HG03064 (cell line): ENCODE measurements at regions not wholly inside any gene's neighbourhood (a gene's known extent, or its start where the extent isn't known, plus 50 kb on each side); places are given as distances from the start of the nearest gene placed in this dataset.

ENCODE experiments used
- ATAC-seq: cut with Tn5 transposase; IDR thresholded peaks from one replicate; pipeline ENCODE4 v1.9.1; 2021; ENCODE audit warnings: low read depth; ENCODE audit not compliant: unreplicated experiment

GRCh38 chr4:156255230-156256007 lies 301.8 kb upstream of the CTSO start:
- ATAC-seq: no peak

DNA sequence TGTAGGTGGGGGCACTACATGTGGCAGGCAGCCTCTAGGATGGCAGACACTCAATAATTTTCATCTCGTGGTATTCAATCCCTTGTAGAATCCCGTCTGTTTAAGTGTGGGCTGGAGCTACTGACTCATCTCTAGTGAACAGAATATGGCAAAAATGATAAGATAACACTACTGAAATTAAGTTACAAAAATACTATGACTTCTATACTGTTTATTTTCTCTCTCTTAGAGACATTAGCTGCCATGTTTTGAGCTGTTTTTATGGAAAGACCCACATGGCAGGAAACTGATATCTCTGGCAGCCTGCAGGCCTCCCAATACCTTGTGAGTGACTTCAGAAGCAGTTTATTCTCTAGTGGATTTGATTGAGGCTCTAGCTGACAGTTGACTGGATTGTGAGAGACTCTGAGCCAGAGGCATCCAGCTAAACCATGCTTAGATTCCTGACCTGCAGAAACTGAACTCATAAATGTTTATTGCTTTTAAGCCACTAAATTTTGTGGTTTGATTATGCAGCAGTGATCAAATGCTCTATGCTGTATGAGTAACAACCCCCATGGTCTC lies 298.8 kb upstream of the CTSO start:
- ATAC-seq: no peak

GRCh38 chr4:156251373-156252065 lies 297.9 kb upstream of the CTSO start:
- ATAC-seq: no peak

- ATAC-seq: no peak
Measured at GRCh38 chr4:156248917-156249316, 295.3 kb upstream of the CTSO start.

DNA sequence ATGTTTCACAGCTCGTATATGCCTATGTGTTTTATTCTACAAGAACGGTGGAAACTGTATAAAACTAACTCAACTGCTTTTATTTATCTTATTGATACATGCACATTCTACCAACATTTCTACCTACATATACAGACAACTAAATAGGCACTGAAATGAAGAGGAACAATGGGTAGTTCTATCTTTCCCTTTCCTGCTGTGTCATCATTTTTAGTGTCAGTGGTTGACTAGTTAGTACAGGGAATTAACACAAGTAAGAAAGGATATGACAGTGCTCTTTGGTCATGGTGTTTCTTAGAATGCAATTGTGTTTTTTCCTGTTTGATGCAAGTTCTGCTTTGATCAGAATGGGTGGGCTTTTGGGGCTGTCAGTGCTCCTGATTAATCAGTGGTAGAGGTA lies 293.8 kb upstream of the CTSO start:
- ATAC-seq: no peak

DNA sequence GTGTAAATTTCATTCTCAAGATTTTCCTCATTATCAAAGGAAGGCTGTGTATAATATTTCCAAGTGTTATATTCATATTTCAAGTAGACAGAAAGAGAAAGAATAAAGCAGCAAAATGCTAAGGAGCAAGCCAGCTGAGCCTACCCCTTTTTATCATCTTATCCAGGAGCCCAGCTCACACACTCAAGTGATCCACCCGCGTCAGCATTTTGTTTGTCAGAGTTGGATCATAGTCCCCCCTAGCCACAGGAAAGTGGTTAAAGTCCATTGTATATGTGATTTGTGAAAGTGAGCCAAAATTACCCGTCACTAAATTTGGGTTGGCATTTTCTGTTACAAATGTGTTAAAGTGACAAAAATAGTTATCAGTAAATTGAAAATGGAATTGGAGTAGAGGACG lies 289.3 kb upstream of the CTSO start:
- ATAC-seq: no peak

DNA sequence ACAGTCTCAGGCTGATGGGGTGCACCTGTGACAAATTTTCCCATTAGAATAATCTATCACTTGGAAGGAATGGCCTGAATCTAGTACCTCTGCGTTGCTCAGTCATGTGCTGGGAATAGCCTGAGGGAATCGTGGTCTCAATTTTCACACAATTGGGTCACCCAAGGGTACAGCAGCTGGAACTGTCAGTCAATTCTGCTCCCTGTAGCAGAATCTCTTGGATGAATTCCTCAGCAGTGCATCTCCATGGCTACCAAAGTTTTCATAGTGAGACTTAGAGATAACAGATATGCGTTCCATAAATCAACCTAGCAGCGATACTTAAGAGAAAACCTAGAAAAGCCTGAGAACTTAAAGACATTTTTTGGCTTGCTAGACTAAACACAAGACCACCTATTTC lies 288.7 kb upstream of the CTSO start:
- no peak for ATAC-seq

GRCh38 chr4:156241896-156242295 lies 288.2 kb upstream of the CTSO start:
- ATAC-seq: no peak

DNA sequence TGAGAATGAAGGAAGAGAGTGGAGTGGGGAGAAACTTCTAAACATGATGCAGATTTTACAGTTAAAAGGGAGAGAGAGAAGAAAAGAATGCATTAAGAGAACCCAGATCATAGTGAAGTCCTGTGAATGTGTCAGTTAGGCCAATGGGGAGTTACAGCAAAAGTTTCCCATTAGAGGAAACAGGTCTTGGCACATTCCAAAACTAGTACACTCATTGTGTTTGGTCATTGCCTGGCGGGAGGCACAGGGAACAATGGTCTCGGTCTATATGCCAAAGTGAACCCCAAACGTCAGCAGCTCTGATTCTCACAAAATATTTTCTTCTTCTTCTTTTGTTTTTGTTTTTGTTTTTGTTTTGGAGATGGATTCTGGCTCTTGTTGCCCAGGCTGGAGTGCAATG lies 284.5 kb upstream of the CTSO start:
- no peak for ATAC-seq

GRCh38 chr4:156237231-156237630 lies 283.6 kb upstream of the CTSO start:
- no peak for ATAC-seq

- no peak for ATAC-seq
Measured at GRCh38 chr4:156230176-156230575, 276.5 kb upstream of the CTSO start.

- no peak for ATAC-seq
Measured at GRCh38 chr4:156228676-156229075, 275.0 kb upstream of the CTSO start.

- no peak for ATAC-seq
Measured at GRCh38 chr4:156227321-156227720, 273.7 kb upstream of the CTSO start.

GRCh38 chr4:156223985-156224384 lies 270.3 kb upstream of the CTSO start:
- ATAC-seq: no peak

- ATAC-seq: no peak
Measured at GRCh38 chr4:156217236-156217635, 263.6 kb upstream of the CTSO start.

DNA sequence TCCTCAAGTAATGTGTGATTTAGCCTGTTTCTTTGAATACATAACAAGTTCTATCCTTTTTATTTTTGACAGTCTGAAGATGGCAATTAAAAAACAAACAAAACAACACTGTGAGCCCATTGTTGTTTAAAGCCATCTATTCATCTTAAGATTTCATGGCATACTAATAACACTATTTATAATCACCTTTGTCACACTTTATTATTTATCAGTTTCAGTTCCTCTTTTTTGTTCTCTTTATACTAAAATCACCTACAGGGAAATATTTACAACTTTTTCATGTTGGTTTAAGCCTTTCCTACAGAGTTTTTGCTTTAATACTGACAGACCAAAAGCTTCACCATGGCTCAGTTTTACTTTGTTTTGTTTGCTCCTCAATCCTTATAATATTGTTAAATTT lies 247.4 kb upstream of the CTSO start:
- peak; percentile 92 for ATAC-seq

GRCh38 chr4:156198511-156198910 lies 244.8 kb upstream of the CTSO start:
- no peak for ATAC-seq

DNA sequence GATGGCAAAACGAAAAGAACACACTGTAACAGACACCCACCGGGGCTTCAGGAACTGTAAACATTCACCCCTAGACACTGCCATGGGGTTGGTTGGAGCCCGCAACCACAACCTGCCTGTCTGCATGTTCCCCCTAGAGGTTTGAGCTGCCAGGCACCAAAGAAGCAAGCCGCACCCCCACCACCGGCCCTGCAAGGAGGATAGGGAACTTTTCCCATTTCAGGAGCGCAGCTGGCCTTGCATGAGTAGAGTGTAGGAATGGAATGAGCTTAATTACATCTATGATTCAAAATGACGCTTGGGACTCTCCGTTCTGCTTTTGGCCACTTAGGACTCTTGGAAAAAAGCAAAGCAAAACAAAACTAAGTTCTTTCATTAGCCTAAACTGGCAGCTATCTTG lies 243.6 kb upstream of the CTSO start:
- no peak for ATAC-seq

GRCh38 chr4:156196722-156197121 lies 243.1 kb upstream of the CTSO start:
- ATAC-seq: no peak

DNA sequence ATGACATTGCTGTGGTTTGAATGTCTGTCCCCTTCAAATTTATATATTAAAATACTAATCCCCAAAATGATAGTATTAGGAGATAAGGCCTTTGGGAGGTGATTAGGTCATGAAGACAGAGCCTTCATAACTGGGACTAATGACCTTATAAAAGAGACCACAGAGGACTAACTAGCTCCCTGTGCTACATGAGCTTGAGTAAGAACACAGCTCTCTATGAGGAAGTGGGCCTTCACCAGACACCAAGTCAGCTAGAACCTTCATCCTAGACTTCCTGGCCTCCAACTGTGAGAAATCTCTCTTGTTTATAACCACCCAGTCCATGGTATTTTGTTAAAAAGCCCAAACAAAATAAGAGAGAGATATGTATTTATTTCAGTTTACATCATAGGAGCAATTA lies 242.2 kb upstream of the CTSO start:
- ATAC-seq: peak; percentile 92

- no peak for ATAC-seq
Measured at GRCh38 chr4:156194896-156195295, 241.2 kb upstream of the CTSO start.

- no peak for ATAC-seq
Measured at GRCh38 chr4:156193800-156194199, 240.1 kb upstream of the CTSO start.
